ENCODE measurements at regions not wholly inside any gene's neighbourhood (a gene's known extent, or its start where the extent isn't known, plus 50 kb on each side); places are given as distances from the start of the nearest gene placed in this dataset.

- H3K27ac ChIP-seq = no peak overlapping the region
These were observed 68.3 kb downstream of the ALG10B start for GRCh38 chr12:38384816-38385378.

GRCh38 chr12:38385486-38385885 lies 68.9 kb downstream of the ALG10B start:
- TF ChIP-seq ZFX (IDR thresholded peaks at IDR 0.05) = no peak
- no peak for TF ChIP-seq CTCF (conservative IDR thresholded peaks at IDR 0.05)
- no peak overlapping the region for H3K27ac ChIP-seq

More at GRCh38 chr12:38384816-38385378, 68.3 kb downstream of the ALG10B start:
- TF ChIP-seq ZFX (IDR thresholded peaks at IDR 0.05) = no peak
- TF ChIP-seq CTCF (conservative IDR thresholded peaks at IDR 0.05) = peak; percentile 41

- no peak overlapping the region for H3K27ac ChIP-seq
- no peak for TF ChIP-seq ZFX (IDR thresholded peaks at IDR 0.05)
These were observed 69.8 kb downstream of the ALG10B start for GRCh38 chr12:38386205-38386985.

- H3K27ac ChIP-seq = no peak overlapping the region
- TF ChIP-seq ZFX (IDR thresholded peaks at IDR 0.05) (no peak), CTCF (conservative IDR thresholded peaks at IDR 0.05) (no peak)
These were observed 73.0 kb downstream of the ALG10B start for GRCh38 chr12:38389614-38390013.

- TF ChIP-seq ZFX (IDR thresholded peaks at IDR 0.05) (no peak), CTCF (conservative IDR thresholded peaks at IDR 0.05) (no peak)
- no peak overlapping the region for H3K27ac ChIP-seq
These were observed 74.4 kb downstream of the ALG10B start for GRCh38 chr12:38391007-38391406.

- no peak overlapping the region for H3K27ac ChIP-seq
These were observed 76.1 kb downstream of the ALG10B start for GRCh38 chr12:38392554-38393144.

GRCh38 chr12:38399711-38400206 lies 83.2 kb downstream of the ALG10B start:
- no peak for TF ChIP-seq CTCF (conservative IDR thresholded peaks at IDR 0.05)
- no peak for TF ChIP-seq ZFX (IDR thresholded peaks at IDR 0.05)
- H3K27ac ChIP-seq = no peak overlapping the region

More at GRCh38 chr12:38392554-38393144, 76.1 kb downstream of the ALG10B start:
- TF ChIP-seq ZFX (IDR thresholded peaks at IDR 0.05) = no peak
- no peak for TF ChIP-seq CTCF (conservative IDR thresholded peaks at IDR 0.05)

All from C4-2B (cell line).